NCI-H446 (cell line): ENCODE measurements at regions not wholly inside any gene's neighbourhood (a gene's known extent, or its start where the extent isn't known, plus 50 kb on each side); places are given as distances from the start of the nearest gene placed in this dataset.

Experiments
- DNase-seq, 2 experiments: peaks; one replicate each; lab custom pipeline; 2025; lab: John Stamatoyannopoulos, UW

- peak; percentile 45 to 80 for DNase-seq
Measured at GRCh38 chr2:83650898-83651297, 808.2 kb downstream of the SUCLG1 start.

- DNase-seq, result peak; percentile 26 to 33
Measured at GRCh38 chr2:83650161-83650560, 808.9 kb downstream of the SUCLG1 start.

GRCh38 chr2:83640506-83640905 is 818.6 kb downstream of the SUCLG1 start:
- no peak for DNase-seq

GRCh38 chr2:83633423-83633822 is 825.7 kb downstream of the SUCLG1 start:
- no peak for DNase-seq

GRCh38 chr2:83630351-83630750 is 828.7 kb downstream of the SUCLG1 start:
- no peak for DNase-seq

GRCh38 chr2:83615511-83615910 is 843.6 kb downstream of the SUCLG1 start:
- DNase-seq, result no peak

GRCh38 chr2:83613178-83613577 is 845.9 kb downstream of the SUCLG1 start:
- no peak for DNase-seq

- no peak for DNase-seq
Measured at GRCh38 chr2:83602753-83603152, 856.3 kb downstream of the SUCLG1 start.

- no peak for DNase-seq
Measured at GRCh38 chr2:83596592-83597282, 862.3 kb downstream of the SUCLG1 start.

GRCh38 chr2:83595926-83596325 is 863.2 kb downstream of the SUCLG1 start:
- DNase-seq, result no peak

GRCh38 chr2:83595121-83595690 is 863.9 kb downstream of the SUCLG1 start:
- DNase-seq, result no peak

- no peak for DNase-seq
Measured at GRCh38 chr2:83594241-83595120, 864.6 kb downstream of the SUCLG1 start.

- peak in 1 of 2 experiments; percentile 61 for DNase-seq
Measured at GRCh38 chr2:83587309-83587708, 871.8 kb downstream of the SUCLG1 start.

GRCh38 chr2:83585250-83585649 is 873.8 kb downstream of the SUCLG1 start:
- DNase-seq, result no peak

GRCh38 chr2:83584672-83585071 is 874.4 kb downstream of the SUCLG1 start:
- DNase-seq, result no peak

- no peak for DNase-seq
Measured at GRCh38 chr2:83582589-83582988, 876.5 kb downstream of the SUCLG1 start.

GRCh38 chr2:83579507-83579906 is 879.6 kb downstream of the SUCLG1 start:
- DNase-seq, result no peak

GRCh38 chr2:83578405-83578804 is 880.7 kb downstream of the SUCLG1 start:
- no peak for DNase-seq

- no peak for DNase-seq
Measured at GRCh38 chr2:83574614-83575013, 884.5 kb downstream of the SUCLG1 start.

GRCh38 chr2:83573060-83573459 is 886.0 kb downstream of the SUCLG1 start:
- no peak for DNase-seq

- no peak for DNase-seq
Measured at GRCh38 chr2:83572400-83572799, 886.7 kb downstream of the SUCLG1 start.

GRCh38 chr2:83567551-83567950 is 891.5 kb downstream of the SUCLG1 start:
- DNase-seq, result no peak

GRCh38 chr2:83565626-83566025 is 893.5 kb downstream of the SUCLG1 start:
- DNase-seq, result no peak
